Progenitor cell of endocrine pancreas (in vitro differentiated cells): ENCODE measurements at regions not wholly inside any gene's neighbourhood (a gene's known extent, or its start where the extent isn't known, plus 50 kb on each side); places are given as distances from the start of the nearest gene placed in this dataset.

Experiments used
- DNase-seq: peaks from one replicate; pipeline ENCODE4 v3.0.0; 2021; ENCODE audit warnings: low spot score; ENCODE audit not compliant: unreplicated experiment
- H3K27ac Mint-ChIP-seq: 2 replicates; pipeline ENCODE4 v1.8.0; 2021; ENCODE audit warnings: mild to moderate bottlenecking, moderate library complexity, mixed read lengths
- H3K27me3 Mint-ChIP-seq: 2 replicates; pipeline ENCODE4 v1.8.0; 2021; ENCODE audit warnings: mixed read lengths
- H3K36me3 Mint-ChIP-seq: 2 replicates; pipeline ENCODE4 v1.8.0; 2022; ENCODE audit warnings: mixed read lengths; ENCODE audit not compliant: insufficient read depth
- H3K4me1 Mint-ChIP-seq: 2 replicates; pipeline ENCODE4 v1.8.0; 2021; ENCODE audit warnings: low read depth, mixed read lengths
- H3K4me3 Mint-ChIP-seq: 2 replicates; pipeline ENCODE4 v1.8.0; 2021; ENCODE audit warnings: low read depth, mild to moderate bottlenecking, moderate library complexity, mixed read lengths
- H3K9me3 Mint-ChIP-seq: 2 replicates; pipeline ENCODE4 v1.8.0; 2021; ENCODE audit warnings: low read depth, mixed read lengths
- CTCF ChIP-seq: fragments of 200-600 bp; sonication (generic); IDR thresholded peaks from one replicate; pipeline ENCODE4 v1.5.0; 2021; ENCODE audit warnings: antibody characterized with exemption, mild to moderate bottlenecking; ENCODE audit not compliant: unreplicated experiment

GRCh38 chr14:71632440-71632946, 299.7 kb upstream of the RGS6 start:
- Mint-ChIP-seq H3K27me3 (no peaks in the 10 kb centered on the region), H3K4me1 (no peaks in the 10 kb centered on the region), H3K27ac (no peak overlapping the region)

GRCh38 chr14:71636076-71636475, 296.2 kb upstream of the RGS6 start:
- Mint-ChIP-seq H3K4me3 (no peak overlapping the region), H3K9me3 (peaks cover 9% of the 10 kb centered on the region), H3K4me1 (peaks cover 5% of the 10 kb centered on the region), H3K27ac (no peak overlapping the region), H3K27me3 (no peaks in the 10 kb centered on the region), H3K36me3 (peaks cover 45% of the 10 kb centered on the region)
- no peak for DNase-seq
- TF ChIP-seq CTCF = no peak

More at GRCh38 chr14:71632440-71632946, 299.7 kb upstream of the RGS6 start:
- Mint-ChIP-seq H3K9me3 (peaks cover 6% of the 10 kb centered on the region), H3K36me3 (peaks cover 46% of the 10 kb centered on the region), H3K4me3 (no peak overlapping the region)
- no peak for DNase-seq
- TF ChIP-seq CTCF = no peak

- DNase-seq = no peak
- Mint-ChIP-seq H3K4me3 (no peak overlapping the region), H3K9me3 (peaks cover 9% of the 10 kb centered on the region), H3K36me3 (peaks cover 44% of the 10 kb centered on the region), H3K27ac (no peak overlapping the region), H3K27me3 (no peaks in the 10 kb centered on the region), H3K4me1 (peaks cover 5% of the 10 kb centered on the region)
- TF ChIP-seq CTCF = no peak
These were observed 295.3 kb upstream of the RGS6 start for GRCh38 chr14:71636820-71637471.

GRCh38 chr14:71638523-71639196, 293.6 kb upstream of the RGS6 start:
- Mint-ChIP-seq H3K36me3 (peaks cover 43% of the 10 kb centered on the region), H3K4me3 (no peak overlapping the region), H3K9me3 (peaks cover 17% of the 10 kb centered on the region), H3K27me3 (no peaks in the 10 kb centered on the region), H3K4me1 (peaks cover 5% of the 10 kb centered on the region), H3K27ac (no peak overlapping the region)
- no peak for DNase-seq
- no peak for TF ChIP-seq CTCF

GRCh38 chr14:71642715-71643114, 289.5 kb upstream of the RGS6 start:
- Mint-ChIP-seq H3K27me3 (no peaks in the 10 kb centered on the region), H3K36me3 (peaks cover 29% of the 10 kb centered on the region), H3K9me3 (peaks cover 14% of the 10 kb centered on the region), H3K4me3 (no peak overlapping the region), H3K27ac (no peak overlapping the region), H3K4me1 (peaks cover 17% of the 10 kb centered on the region)
- no peak for DNase-seq
- TF ChIP-seq CTCF = no peak
